ENCODE measurements at regions not wholly inside any gene's neighbourhood (a gene's known extent, or its start where the extent isn't known, plus 50 kb on each side); places are given as distances from the start of the nearest gene placed in this dataset.
A peak's percentile ranks its signal among the peaks of the same experiment; 100 is the strongest.
"Not testable (repeated sequence)": the region's sequence is repeated elsewhere in the genome, so short reads cannot be mapped to it uniquely, and the experiment has no call there.

- no peak for DNase-seq (ENCODE audit: low spot score)
These were observed 60.6 kb upstream of the EMB start for GRCh38 chr5:50501491-50502228.

GRCh38 chr5:50513028-50513457 lies 72.0 kb upstream of the EMB start:
- not testable (repeated sequence) for DNase-seq (ENCODE audit: low spot score)

- DNase-seq (ENCODE audit: low spot score) = not testable (repeated sequence)
These were observed 80.0 kb upstream of the EMB start for GRCh38 chr5:50521060-50521459.

- DNase-seq (ENCODE audit: low spot score) = peak; percentile 5
These were observed 86.5 kb upstream of the EMB start for GRCh38 chr5:50527514-50528060.

GRCh38 chr5:50535393-50535792 lies 94.3 kb upstream of the EMB start:
- DNase-seq (ENCODE audit: low spot score) = no peak

GRCh38 chr5:50537534-50537933 lies 96.4 kb upstream of the EMB start:
- DNase-seq (ENCODE audit: low spot score) = not testable (repeated sequence)

- DNase-seq (ENCODE audit: low spot score) = no peak
These were observed 106.2 kb upstream of the EMB start for GRCh38 chr5:50547303-50547702.

GRCh38 chr5:50550267-50550666 lies 109.2 kb upstream of the EMB start:
- no peak for DNase-seq (ENCODE audit: low spot score)

GRCh38 chr5:50550993-50551392 lies 109.9 kb upstream of the EMB start:
- no peak for DNase-seq (ENCODE audit: low spot score)

- DNase-seq (ENCODE audit: low spot score) = no peak
These were observed 112.5 kb upstream of the EMB start for GRCh38 chr5:50553560-50553984.

GRCh38 chr5:50558640-50559039 lies 107.8 kb upstream of the PARP8 start:
- not testable (repeated sequence) for DNase-seq (ENCODE audit: low spot score)

- no peak for DNase-seq (ENCODE audit: low spot score)
These were observed 106.5 kb upstream of the PARP8 start for GRCh38 chr5:50559955-50560354.

GRCh38 chr5:50562694-50563093 lies 103.7 kb upstream of the PARP8 start:
- DNase-seq (ENCODE audit: low spot score) = no peak

- no peak for DNase-seq (ENCODE audit: low spot score)
These were observed 102.4 kb upstream of the PARP8 start for GRCh38 chr5:50564079-50564478.

GRCh38 chr5:50564558-50564957 lies 101.9 kb upstream of the PARP8 start:
- DNase-seq (ENCODE audit: low spot score) = no peak

GRCh38 chr5:50574121-50574520 lies 92.3 kb upstream of the PARP8 start:
- no peak for DNase-seq (ENCODE audit: low spot score)

- no peak for DNase-seq (ENCODE audit: low spot score)
These were observed 90.7 kb upstream of the PARP8 start for GRCh38 chr5:50575740-50576139.

GRCh38 chr5:50576265-50576664 lies 90.2 kb upstream of the PARP8 start:
- no peak for DNase-seq (ENCODE audit: low spot score)

GRCh38 chr5:50576686-50577256 lies 89.7 kb upstream of the PARP8 start:
- no peak for DNase-seq (ENCODE audit: low spot score)

- DNase-seq (ENCODE audit: low spot score) = no peak
These were observed 85.9 kb upstream of the PARP8 start for GRCh38 chr5:50580506-50580905.

GRCh38 chr5:50581845-50582244 lies 84.6 kb upstream of the PARP8 start:
- DNase-seq (ENCODE audit: low spot score) = not testable (repeated sequence)

GRCh38 chr5:50582699-50583098 lies 83.7 kb upstream of the PARP8 start:
- no peak for DNase-seq (ENCODE audit: low spot score)

GRCh38 chr5:50583621-50584020 lies 82.8 kb upstream of the PARP8 start:
- no peak for DNase-seq (ENCODE audit: low spot score)

- not testable (repeated sequence) for DNase-seq (ENCODE audit: low spot score)
These were observed 78.0 kb upstream of the PARP8 start for GRCh38 chr5:50588471-50588870.

All from HuH-7 (cell line).